OCI-M2 (cell line): ENCODE measurements at regions not wholly inside any gene's neighbourhood (a gene's known extent, or its start where the extent isn't known, plus 50 kb on each side); places are given as distances from the start of the nearest gene placed in this dataset.

ENCODE experiments used
- DNase-seq: peaks from one replicate; lab custom pipeline; 2025; ENCODE audit not compliant: unreplicated experiment; lab: John Stamatoyannopoulos, UW

GRCh38 chr10:5305374-5305773 is 59.4 kb upstream of the UCN3 start:
- DNase-seq = no peak

- no peak for DNase-seq
Observed at GRCh38 chr10:5310914-5311313, 53.9 kb upstream of the UCN3 start.

GRCh38 chr10:5311617-5312016 is 53.1 kb upstream of the UCN3 start:
- DNase-seq = no peak

- no peak for DNase-seq
Observed at GRCh38 chr10:5314840-5315239, 49.9 kb upstream of the UCN3 start.
